Mucosa of rectum (tissue), 2 donors: ENCODE measurements at regions not wholly inside any gene's neighbourhood (a gene's known extent, or its start where the extent isn't known, plus 50 kb on each side); places are given as distances from the start of the nearest gene placed in this dataset.

Source experiments
- H3K27ac ChIP-seq, 2 donors: one replicate each; pipeline ENCODE4 v1.7.0; 2013; ENCODE audit warnings: inconsistent platforms in 2 of 2, low read depth in 2 of 2, low read length in 2 of 2
- H3K27me3 ChIP-seq, 2 donors: one replicate each; pipeline ENCODE4 v1.7.0; 2013; ENCODE audit warnings: low read length in 2 of 2; ENCODE audit not compliant: control insufficient read depth in 2 of 2, insufficient read depth in 2 of 2
- H3K36me3 ChIP-seq, 2 donors: one replicate each; pipeline ENCODE4 v1.7.0; 2013; ENCODE audit warnings: low read length in 2 of 2; ENCODE audit not compliant: control insufficient read depth in 2 of 2, insufficient read depth in 2 of 2
- H3K4me1 ChIP-seq, 2 donors: one replicate each; pipeline ENCODE4 v1.7.0; 2013; ENCODE audit warnings: low read length in 2 of 2, mild to moderate bottlenecking in 1 of 2; ENCODE audit not compliant: control insufficient read depth in 2 of 2, insufficient read depth in 2 of 2
- H3K4me3 ChIP-seq, 2 donors: one replicate each; pipeline ENCODE4 v1.7.0; 2013; ENCODE audit warnings: low read length in 2 of 2
- H3K9ac ChIP-seq, 2 donors: one replicate each; pipeline ENCODE4 v1.7.0; 2013; ENCODE audit warnings: low read length in 2 of 2, low read depth in 1 of 2, mild to moderate bottlenecking in 1 of 2
- H3K9me3 ChIP-seq, 2 donors: one replicate each; pipeline ENCODE4 v1.7.0; 2013; ENCODE audit warnings: low read length in 2 of 2; ENCODE audit not compliant: control insufficient read depth in 2 of 2
- donor health status: healthy.
- donor health status: Normal muscosa, but diverticular disease.

- no peak overlapping the region for H3K27ac ChIP-seq
- H3K36me3 ChIP-seq = no peaks in the 10 kb centered on the region
- no peak overlapping the region for H3K4me3 ChIP-seq
- H3K9ac ChIP-seq = no peak overlapping the region
- no peaks in the 10 kb centered on the region for H3K4me1 ChIP-seq
- H3K27me3 ChIP-seq = no peaks in the 10 kb centered on the region
- no peaks in the 10 kb centered on the region for H3K9me3 ChIP-seq
These were observed 86.2 kb upstream of the CNKSR3 start for GRCh38 chr6:154596701-154597100.

- Histone ChIP-seq H3K9ac (no peak overlapping the region), H3K27ac (no peak overlapping the region), H3K4me3 (no peak overlapping the region)
These were observed 87.9 kb upstream of the CNKSR3 start for GRCh38 chr6:154598399-154598798.

GRCh38 chr6:154602296-154602695 lies 91.8 kb upstream of the CNKSR3 start:
- Histone ChIP-seq H3K27me3 (no peaks in the 10 kb centered on the region), H3K4me3 (no peak overlapping the region)

More at GRCh38 chr6:154598399-154598798, 87.9 kb upstream of the CNKSR3 start:
- Histone ChIP-seq H3K27me3 (no peaks in the 10 kb centered on the region), H3K36me3 (no peaks in the 10 kb centered on the region), H3K4me1 (no peaks in the 10 kb centered on the region), H3K9me3 (no peaks in the 10 kb centered on the region)

GRCh38 chr6:154602708-154603107 lies 92.2 kb upstream of the CNKSR3 start:
- H3K4me3 ChIP-seq = no peak overlapping the region
- no peak overlapping the region for H3K27ac ChIP-seq
- H3K9ac ChIP-seq = no peak overlapping the region
- no peaks in the 10 kb centered on the region for H3K36me3 ChIP-seq
- no peaks in the 10 kb centered on the region for H3K27me3 ChIP-seq
- H3K4me1 ChIP-seq = no peaks in the 10 kb centered on the region
- H3K9me3 ChIP-seq = no peaks in the 10 kb centered on the region

More at GRCh38 chr6:154602296-154602695, 91.8 kb upstream of the CNKSR3 start:
- no peaks in the 10 kb centered on the region for H3K4me1 ChIP-seq
- H3K36me3 ChIP-seq = no peaks in the 10 kb centered on the region
- H3K9me3 ChIP-seq = no peaks in the 10 kb centered on the region
- H3K9ac ChIP-seq = no peak overlapping the region
- no peak overlapping the region for H3K27ac ChIP-seq

- Histone ChIP-seq H3K36me3 (no peaks in the 10 kb centered on the region), H3K27me3 (no peaks in the 10 kb centered on the region), H3K9ac (no peak overlapping the region), H3K4me3 (no peak overlapping the region), H3K4me1 (no peaks in the 10 kb centered on the region), H3K9me3 (no peaks in the 10 kb centered on the region), H3K27ac (no peak overlapping the region)
These were observed 93.6 kb upstream of the CNKSR3 start for GRCh38 chr6:154604119-154604518.

- H3K27me3 ChIP-seq = no peaks in the 10 kb centered on the region
- no peaks in the 10 kb centered on the region for H3K36me3 ChIP-seq
- no peaks in the 10 kb centered on the region for H3K4me1 ChIP-seq
- no peaks in the 10 kb centered on the region for H3K9me3 ChIP-seq
- no peak overlapping the region for H3K9ac ChIP-seq
- H3K27ac ChIP-seq = no peak overlapping the region
- no peak overlapping the region for H3K4me3 ChIP-seq
These were observed 94.8 kb upstream of the CNKSR3 start for GRCh38 chr6:154605178-154605881.

- Histone ChIP-seq H3K36me3 (no peaks in the 10 kb centered on the region), H3K9ac (no peak overlapping the region), H3K4me3 (no peak overlapping the region), H3K9me3 (no peaks in the 10 kb centered on the region), H3K27me3 (no peaks in the 10 kb centered on the region), H3K4me1 (no peaks in the 10 kb centered on the region), H3K27ac (no peak overlapping the region)
These were observed 95.4 kb upstream of the CNKSR3 start for GRCh38 chr6:154605882-154606370.

GRCh38 chr6:154606457-154606856 lies 96.0 kb upstream of the CNKSR3 start:
- no peaks in the 10 kb centered on the region for H3K27me3 ChIP-seq
- H3K4me3 ChIP-seq = no peak overlapping the region
- no peaks in the 10 kb centered on the region for H3K36me3 ChIP-seq
- no peaks in the 10 kb centered on the region for H3K4me1 ChIP-seq
- no peaks in the 10 kb centered on the region for H3K9me3 ChIP-seq
- H3K27ac ChIP-seq = no peak overlapping the region
- no peak overlapping the region for H3K9ac ChIP-seq

GRCh38 chr6:154606860-154607259 lies 96.4 kb upstream of the CNKSR3 start:
- H3K4me3 ChIP-seq = no peak overlapping the region
- no peaks in the 10 kb centered on the region for H3K27me3 ChIP-seq
- no peaks in the 10 kb centered on the region for H3K4me1 ChIP-seq
- H3K36me3 ChIP-seq = no peaks in the 10 kb centered on the region
- no peaks in the 10 kb centered on the region for H3K9me3 ChIP-seq
- no peak overlapping the region for H3K27ac ChIP-seq
- H3K9ac ChIP-seq = no peak overlapping the region

- Histone ChIP-seq H3K9ac (no peak overlapping the region), H3K27ac (no peak overlapping the region), H3K4me1 (peaks cover 0 to 4% of the 10 kb centered on the region in 2 donors), H3K27me3 (no peaks in the 10 kb centered on the region), H3K36me3 (no peaks in the 10 kb centered on the region), H3K9me3 (no peaks in the 10 kb centered on the region), H3K4me3 (no peak overlapping the region)
These were observed 100.8 kb upstream of the CNKSR3 start for GRCh38 chr6:154611241-154611640.
